ENCODE measurements at regions not wholly inside any gene's neighbourhood (a gene's known extent, or its start where the extent isn't known, plus 50 kb on each side); places are given as distances from the start of the nearest gene placed in this dataset.
"Not testable (repeated sequence)": the region's sequence is repeated elsewhere in the genome, so short reads cannot be mapped to it uniquely, and the experiment has no call there.

GRCh38 chr6:15955484-15955883 lies 173.4 kb upstream of the MYLIP start:
- DNase-seq (ENCODE audit: low read depth): no peak

GRCh38 chr6:15953152-15953880 lies 175.6 kb upstream of the MYLIP start:
- DNase-seq (ENCODE audit: low read depth): no peak

GRCh38 chr6:15952231-15953151 lies 176.4 kb upstream of the MYLIP start:
- DNase-seq (ENCODE audit: low read depth): no peak

- no peak for DNase-seq (ENCODE audit: low read depth)
Measured at GRCh38 chr6:15950962-15951569, 177.8 kb upstream of the MYLIP start.

GRCh38 chr6:15949982-15950381 lies 178.9 kb upstream of the MYLIP start:
- DNase-seq (ENCODE audit: low read depth): no peak

GRCh38 chr6:15948930-15949900 lies 179.7 kb upstream of the MYLIP start:
- DNase-seq (ENCODE audit: low read depth): no peak

GRCh38 chr6:15947923-15948322 lies 181.0 kb upstream of the MYLIP start:
- DNase-seq (ENCODE audit: low read depth): no peak

GRCh38 chr6:15947436-15947835 lies 181.4 kb upstream of the MYLIP start:
- DNase-seq (ENCODE audit: low read depth): no peak

GRCh38 chr6:15946701-15947385 lies 182.0 kb upstream of the MYLIP start:
- no peak for DNase-seq (ENCODE audit: low read depth)

- no peak for DNase-seq (ENCODE audit: low read depth)
Measured at GRCh38 chr6:15945593-15946159, 183.2 kb upstream of the MYLIP start.

GRCh38 chr6:15943423-15943822 lies 185.5 kb upstream of the MYLIP start:
- DNase-seq (ENCODE audit: low read depth): no peak

- no peak for DNase-seq (ENCODE audit: low read depth)
Measured at GRCh38 chr6:15941168-15941567, 187.7 kb upstream of the MYLIP start.

- no peak for DNase-seq (ENCODE audit: low read depth)
Measured at GRCh38 chr6:15938107-15938506, 190.8 kb upstream of the MYLIP start.

GRCh38 chr6:15937602-15938001 lies 191.3 kb upstream of the MYLIP start:
- DNase-seq (ENCODE audit: low read depth): no peak

GRCh38 chr6:15936503-15936902 lies 192.4 kb upstream of the MYLIP start:
- no peak for DNase-seq (ENCODE audit: low read depth)

GRCh38 chr6:15935661-15936060 lies 193.2 kb upstream of the MYLIP start:
- no peak for DNase-seq (ENCODE audit: low read depth)

GRCh38 chr6:15931697-15932096 lies 197.2 kb upstream of the MYLIP start:
- not testable (repeated sequence) for DNase-seq (ENCODE audit: low read depth)

GRCh38 chr6:15930207-15930606 lies 198.7 kb upstream of the MYLIP start:
- no peak for DNase-seq (ENCODE audit: low read depth)

- DNase-seq (ENCODE audit: low read depth): no peak
Measured at GRCh38 chr6:15929685-15930084, 199.2 kb upstream of the MYLIP start.

- DNase-seq (ENCODE audit: low read depth): no peak
Measured at GRCh38 chr6:15927531-15928225, 201.2 kb upstream of the MYLIP start.
